HCT116 (cell line): ENCODE measurements at regions not wholly inside any gene's neighbourhood (a gene's known extent, or its start where the extent isn't known, plus 50 kb on each side); places are given as distances from the start of the nearest gene placed in this dataset.
"Not testable (repeated sequence)": the region's sequence is repeated elsewhere in the genome, so short reads cannot be mapped to it uniquely, and the experiment has no call there.

ENCODE experiments used
- EZH2 ChIP-seq: fragments of 200-600 bp; sonication (generic); IDR thresholded peaks from 2 replicates; pipeline ENCODE4 v1.6.1; 2017; ENCODE audit warnings: antibody characterized with exemption, mixed run types
- POLR2A ChIP-seq: IDR thresholded peaks from 2 replicates; pipeline ENCODE4 v1.7.0; 2011; ENCODE audit warnings: borderline replicate concordance; ENCODE audit not compliant: insufficient read depth, insufficient read length; ENCODE audit errors: extremely low read depth
- TF ChIP-seq, protein P1 (sequence below), 3 experiments: fragments of 200-600 bp in 1 of 3; sonication (generic) in 1 of 3; IDR thresholded peaks in 2 of 3; conservative IDR thresholded peaks in 1 of 3; 2 replicates each; pipeline ENCODE4 v1.5.1; 2012 to 2017; ENCODE audit warnings: low read depth in 2 of 3, low read length in 2 of 3, antibody characterized with exemption in 1 of 3, borderline replicate concordance in 1 of 3, control low read depth in 1 of 3, mild to moderate bottlenecking in 1 of 3, mixed read lengths in 1 of 3, mixed run types in 1 of 3, moderate library complexity in 1 of 3; ENCODE audit not compliant: insufficient read depth in 1 of 3

DNA sequence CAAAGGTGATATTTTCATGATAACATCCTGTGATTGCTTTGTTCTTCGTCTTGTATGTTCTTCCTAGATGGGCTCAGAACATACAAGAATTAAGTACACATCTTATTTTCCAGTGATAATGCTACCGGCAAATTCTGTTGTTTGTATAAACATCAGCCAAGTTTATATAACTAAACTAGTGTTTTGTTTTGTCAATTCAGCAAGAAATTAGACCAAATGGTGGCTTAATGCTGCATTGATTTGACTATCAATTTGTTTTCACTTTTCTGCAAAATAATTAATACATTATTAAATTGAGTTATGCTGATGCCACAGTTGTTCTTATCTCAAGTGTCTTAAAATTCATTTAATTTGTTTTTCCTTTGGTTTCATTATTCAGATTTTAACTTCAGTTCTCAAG lies 177.7 kb downstream of the OR4F29 start:
- TF ChIP-seq POLR2A, EZH2: not testable (repeated sequence)
- TF ChIP-seq, protein P1, sequence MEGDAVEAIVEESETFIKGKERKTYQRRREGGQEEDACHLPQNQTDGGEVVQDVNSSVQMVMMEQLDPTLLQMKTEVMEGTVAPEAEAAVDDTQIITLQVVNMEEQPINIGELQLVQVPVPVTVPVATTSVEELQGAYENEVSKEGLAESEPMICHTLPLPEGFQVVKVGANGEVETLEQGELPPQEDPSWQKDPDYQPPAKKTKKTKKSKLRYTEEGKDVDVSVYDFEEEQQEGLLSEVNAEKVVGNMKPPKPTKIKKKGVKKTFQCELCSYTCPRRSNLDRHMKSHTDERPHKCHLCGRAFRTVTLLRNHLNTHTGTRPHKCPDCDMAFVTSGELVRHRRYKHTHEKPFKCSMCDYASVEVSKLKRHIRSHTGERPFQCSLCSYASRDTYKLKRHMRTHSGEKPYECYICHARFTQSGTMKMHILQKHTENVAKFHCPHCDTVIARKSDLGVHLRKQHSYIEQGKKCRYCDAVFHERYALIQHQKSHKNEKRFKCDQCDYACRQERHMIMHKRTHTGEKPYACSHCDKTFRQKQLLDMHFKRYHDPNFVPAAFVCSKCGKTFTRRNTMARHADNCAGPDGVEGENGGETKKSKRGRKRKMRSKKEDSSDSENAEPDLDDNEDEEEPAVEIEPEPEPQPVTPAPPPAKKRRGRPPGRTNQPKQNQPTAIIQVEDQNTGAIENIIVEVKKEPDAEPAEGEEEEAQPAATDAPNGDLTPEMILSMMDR (IDR thresholded peaks at IDR 0.05 in 2 of 3, conservative IDR thresholded peaks at IDR 0.05 in 1 of 3; ENCODE audit: borderline replicate concordance in 1 of 3, insufficient read depth in 1 of 3, low read depth in 2 of 3, low read length in 2 of 3) = not testable (repeated sequence)
